Esophagus muscularis mucosa (tissue), 4 donors: ENCODE measurements at regions not wholly inside any gene's neighbourhood (a gene's known extent, or its start where the extent isn't known, plus 50 kb on each side); places are given as distances from the start of the nearest gene placed in this dataset.

Experiments
- DNase-seq: peaks from one replicate; pipeline ENCODE4 v3.0.0-alpha.2; 2017; ENCODE audit errors: extremely low spot score
- H3K27ac ChIP-seq, 4 donors: fragments of 200-600 bp; sonication (generic); replicated peaks in 1 of 4; 1 replicate in 3 of 4; 2 replicates in 1 of 4; pipeline ENCODE4 v1.5.1; 2016 to 2019; ENCODE audit warnings: mild to moderate bottlenecking in 1 of 4
- H3K27me3 ChIP-seq, 4 donors: fragments of 200-600 bp; sonication (generic); one replicate each; pipeline versions ENCODE4 v1.5.1 to v1.6.0; 2016 to 2019
- H3K36me3 ChIP-seq, 4 donors: fragments of 200-600 bp; sonication (generic); one replicate each; pipeline ENCODE4 v1.5.1; 2016 to 2019
- H3K4me1 ChIP-seq, 4 donors: fragments of 200-600 bp; sonication (generic); one replicate each; pipeline ENCODE4 v1.5.1; 2016 to 2019
- H3K4me3 ChIP-seq, 4 donors: fragments of 200-600 bp; sonication (generic); 1 replicate in 2 of 4; 2 replicates in 2 of 4; pipeline ENCODE4 v1.5.1; 2016 to 2019; ENCODE audit warnings: mild to moderate bottlenecking in 4 of 4, moderate library complexity in 1 of 4
- H3K9me3 ChIP-seq, 4 donors: fragments of 200-600 bp; sonication (generic); 1 replicate in 3 of 4; 2 replicates in 1 of 4; pipeline ENCODE4 v1.5.1; 2016 to 2019
- EP300 ChIP-seq: sonication (generic); formaldehyde crosslinking; IDR thresholded peaks from one replicate; pipeline ENCODE4 v1.6.1; 2017; ENCODE audit warnings: antibody characterized with exemption
- POLR2A ChIP-seq: fragments of 450-650 bp; IDR thresholded peaks from one replicate; pipeline ENCODE4 v1.6.1; 2017; ENCODE audit warnings: antibody characterized with exemption, moderate library complexity, mild to moderate bottlenecking, low read depth
- POLR2AphosphoS5 ChIP-seq, 2 donors: sonication (generic); formaldehyde crosslinking; IDR thresholded peaks; one replicate each; pipeline ENCODE4 v1.6.1; 2017; ENCODE audit warnings: antibody characterized with exemption in 2 of 2
- whole genome bisulfite sequencing: methylation state at CpG from one replicate; pipeline ENCODE4 v1.1.5; 2018; 5-methylcytosine and 5-hydroxymethylcytosine counted together
- intact Hi-C: fragments of 100-400 bp; cut with DNase I; formaldehyde crosslinking; loops from one replicate; pipeline ENCODE4 v1.15.1; 2023
- TF ChIP-seq, protein P1 (sequence below), 3 experiments: fragments of 200-600 bp in 2 of 3; fragments of 450-650 bp in 1 of 3; sonication (generic) in 2 of 3; IDR thresholded peaks; one replicate each; pipeline ENCODE4 v1.5.1; 2017 to 2019; ENCODE audit warnings: antibody characterized with exemption in 3 of 3, mild to moderate bottlenecking in 2 of 3, moderate library complexity in 1 of 3

GRCh38 chr14:22463763-22464173 lies 125.3 kb downstream of the DAD1 start:
- WGBS: 68% methylated on average over 4 of the region's 4 CpGs
- Histone ChIP-seq H3K36me3 (no peaks in the 10 kb centered on the region), H3K9me3 (no peaks in the 10 kb centered on the region), H3K27me3 (no peaks in the 10 kb centered on the region), H3K27ac (no peak overlapping the region), H3K4me1 (peaks cover 0 to 11% (median 10%) of the 10 kb centered on the region in 4 donors), H3K4me3 (no peak overlapping the region)
- no peak for TF ChIP-seq POLR2A
- TF ChIP-seq, protein P1, sequence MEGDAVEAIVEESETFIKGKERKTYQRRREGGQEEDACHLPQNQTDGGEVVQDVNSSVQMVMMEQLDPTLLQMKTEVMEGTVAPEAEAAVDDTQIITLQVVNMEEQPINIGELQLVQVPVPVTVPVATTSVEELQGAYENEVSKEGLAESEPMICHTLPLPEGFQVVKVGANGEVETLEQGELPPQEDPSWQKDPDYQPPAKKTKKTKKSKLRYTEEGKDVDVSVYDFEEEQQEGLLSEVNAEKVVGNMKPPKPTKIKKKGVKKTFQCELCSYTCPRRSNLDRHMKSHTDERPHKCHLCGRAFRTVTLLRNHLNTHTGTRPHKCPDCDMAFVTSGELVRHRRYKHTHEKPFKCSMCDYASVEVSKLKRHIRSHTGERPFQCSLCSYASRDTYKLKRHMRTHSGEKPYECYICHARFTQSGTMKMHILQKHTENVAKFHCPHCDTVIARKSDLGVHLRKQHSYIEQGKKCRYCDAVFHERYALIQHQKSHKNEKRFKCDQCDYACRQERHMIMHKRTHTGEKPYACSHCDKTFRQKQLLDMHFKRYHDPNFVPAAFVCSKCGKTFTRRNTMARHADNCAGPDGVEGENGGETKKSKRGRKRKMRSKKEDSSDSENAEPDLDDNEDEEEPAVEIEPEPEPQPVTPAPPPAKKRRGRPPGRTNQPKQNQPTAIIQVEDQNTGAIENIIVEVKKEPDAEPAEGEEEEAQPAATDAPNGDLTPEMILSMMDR (IDR thresholded peaks at IDR 0.05): no peak
- no peak for TF ChIP-seq POLR2AphosphoS5 (IDR thresholded peaks at IDR 0.05)
- TF ChIP-seq EP300: no peak
- no peak for DNase-seq
- intact Hi-C loops: no loop called here

GRCh38 chr14:22462923-22463322 lies 126.1 kb downstream of the DAD1 start:
- Histone ChIP-seq H3K9me3 (no peaks in the 10 kb centered on the region), H3K36me3 (no peaks in the 10 kb centered on the region), H3K4me1 (peaks cover 0 to 11% (median 10%) of the 10 kb centered on the region in 4 donors), H3K27me3 (no peaks in the 10 kb centered on the region), H3K4me3 (no peak overlapping the region), H3K27ac (no peak overlapping the region)
- intact Hi-C loops: no loop called here
- TF ChIP-seq, protein P1 (IDR thresholded peaks at IDR 0.05): no peak
- TF ChIP-seq POLR2AphosphoS5 (IDR thresholded peaks at IDR 0.05) (no peak), POLR2A (no peak), EP300 (no peak)
- WGBS: 93% methylated on average over 4 of the region's 4 CpGs
- DNase-seq: no peak

GRCh38 chr14:22460461-22461195 lies 128.4 kb downstream of the DAD1 start:
- no peak for DNase-seq
- Histone ChIP-seq H3K9me3 (no peaks in the 10 kb centered on the region), H3K27me3 (no peaks in the 10 kb centered on the region), H3K4me1 (peaks cover 0 to 19% (median 18%) of the 10 kb centered on the region in 4 donors), H3K27ac (no peak overlapping the region), H3K36me3 (no peaks in the 10 kb centered on the region), H3K4me3 (no peak overlapping the region)
- 52% methylated on average over 4 of the region's 4 CpGs for WGBS
- TF ChIP-seq POLR2AphosphoS5 (IDR thresholded peaks at IDR 0.05) (no peak), POLR2A (no peak), EP300 (no peak)
- TF ChIP-seq, protein P1 (IDR thresholded peaks at IDR 0.05): no peak
- intact Hi-C loops: no loop called here

DNA sequence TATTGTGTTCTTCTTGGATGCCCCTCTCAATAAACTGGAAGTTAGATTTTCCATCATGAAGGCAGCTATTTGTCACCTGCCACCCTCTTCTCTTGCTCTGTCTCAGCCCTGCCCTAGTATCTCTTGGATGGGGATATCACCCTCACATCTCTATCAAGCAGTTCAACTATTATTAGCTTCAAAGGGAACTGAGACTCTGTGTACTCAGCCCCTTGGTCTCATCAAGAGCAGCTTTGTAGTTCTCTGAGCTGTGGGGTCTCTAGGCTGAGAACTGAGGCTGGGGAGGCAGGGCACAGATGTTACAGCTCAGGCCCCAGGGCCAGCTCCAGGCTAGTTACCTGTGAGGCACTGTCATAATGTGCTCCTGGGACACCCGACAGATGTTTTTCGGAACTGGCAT lies 130.3 kb downstream of the DAD1 start:
- no peaks in the 10 kb centered on the region for H3K27me3 ChIP-seq
- peaks cover 0 to 29% (median 23%) of the 10 kb centered on the region in 4 donors for H3K4me1 ChIP-seq
- 100% methylated on average over 2 of the region's 2 CpGs for WGBS
- H3K36me3 ChIP-seq: no peaks in the 10 kb centered on the region
- H3K4me3 ChIP-seq: no peak overlapping the region
- no peak for DNase-seq
- H3K9me3 ChIP-seq: no peaks in the 10 kb centered on the region
- no peak overlapping the region for H3K27ac ChIP-seq
- TF ChIP-seq EP300 (no peak), POLR2AphosphoS5 (IDR thresholded peaks at IDR 0.05) (no peak)
- TF ChIP-seq, protein P1 (IDR thresholded peaks at IDR 0.05): no peak
- intact Hi-C loops: no loop called here
